Bronchial epithelial cell (primary cell): ENCODE measurements at regions not wholly inside any gene's neighbourhood (a gene's known extent, or its start where the extent isn't known, plus 50 kb on each side); places are given as distances from the start of the nearest gene placed in this dataset.

Experiments used
- DNase-seq: peaks from one replicate; pipeline ENCODE4 v3.0.0-alpha.2; 2010; ENCODE audit warnings: low read depth
- FAIRE-seq: peaks from 2 replicates; lab custom pipeline; 2011; peaks lifted over from hg19 to GRCh38; lab: Jason Lieb, UNC
- H3K27me3 ChIP-seq: 2 replicates; pipeline ENCODE4 v1.5.1; 2011; ENCODE audit warnings: low read length; ENCODE audit not compliant: control insufficient read depth, insufficient read depth
- H3K36me3 ChIP-seq: 2 replicates; pipeline ENCODE4 v1.5.1; 2011; ENCODE audit warnings: low read length; ENCODE audit not compliant: control insufficient read depth, insufficient read depth
- H3K4me3 ChIP-seq: 2 replicates; pipeline ENCODE4 v1.5.1; 2011; ENCODE audit warnings: mild to moderate bottlenecking, low read depth, low read length, control low read depth
- TF ChIP-seq, protein P1 (sequence below): IDR thresholded peaks from 2 replicates; pipeline ENCODE4 v1.5.1; 2011; ENCODE audit warnings: mild to moderate bottlenecking, moderate library complexity, low read length, control low read depth, inconsistent platforms; ENCODE audit not compliant: insufficient read depth, severe bottlenecking

DNA sequence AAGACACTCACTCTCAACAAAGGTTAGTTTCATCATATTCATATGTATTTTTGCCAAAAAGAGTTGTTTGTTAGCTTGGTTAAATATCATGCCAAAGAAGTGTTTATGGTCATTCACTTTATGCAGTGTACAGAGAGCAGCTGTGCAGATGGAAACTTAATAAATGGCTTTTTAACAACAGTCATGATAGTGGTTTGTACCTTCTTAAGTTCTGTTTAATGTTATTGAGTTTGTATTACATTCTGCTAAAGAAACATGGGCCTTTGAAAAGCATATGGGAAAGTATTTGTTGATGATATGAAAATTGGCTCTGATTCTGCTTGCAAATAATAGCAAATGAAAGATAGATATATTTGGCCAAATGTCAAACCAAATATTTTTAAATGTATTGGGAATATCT, 607.3 kb downstream of the NCAM2 start:
- TF ChIP-seq, protein P1, sequence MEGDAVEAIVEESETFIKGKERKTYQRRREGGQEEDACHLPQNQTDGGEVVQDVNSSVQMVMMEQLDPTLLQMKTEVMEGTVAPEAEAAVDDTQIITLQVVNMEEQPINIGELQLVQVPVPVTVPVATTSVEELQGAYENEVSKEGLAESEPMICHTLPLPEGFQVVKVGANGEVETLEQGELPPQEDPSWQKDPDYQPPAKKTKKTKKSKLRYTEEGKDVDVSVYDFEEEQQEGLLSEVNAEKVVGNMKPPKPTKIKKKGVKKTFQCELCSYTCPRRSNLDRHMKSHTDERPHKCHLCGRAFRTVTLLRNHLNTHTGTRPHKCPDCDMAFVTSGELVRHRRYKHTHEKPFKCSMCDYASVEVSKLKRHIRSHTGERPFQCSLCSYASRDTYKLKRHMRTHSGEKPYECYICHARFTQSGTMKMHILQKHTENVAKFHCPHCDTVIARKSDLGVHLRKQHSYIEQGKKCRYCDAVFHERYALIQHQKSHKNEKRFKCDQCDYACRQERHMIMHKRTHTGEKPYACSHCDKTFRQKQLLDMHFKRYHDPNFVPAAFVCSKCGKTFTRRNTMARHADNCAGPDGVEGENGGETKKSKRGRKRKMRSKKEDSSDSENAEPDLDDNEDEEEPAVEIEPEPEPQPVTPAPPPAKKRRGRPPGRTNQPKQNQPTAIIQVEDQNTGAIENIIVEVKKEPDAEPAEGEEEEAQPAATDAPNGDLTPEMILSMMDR: no peak
- Histone ChIP-seq H3K27me3 (no peaks in the 10 kb centered on the region), H3K4me3 (no peak overlapping the region), H3K36me3 (no peaks in the 10 kb centered on the region)
- DNase-seq: no peak
- no peak for FAIRE-seq

DNA sequence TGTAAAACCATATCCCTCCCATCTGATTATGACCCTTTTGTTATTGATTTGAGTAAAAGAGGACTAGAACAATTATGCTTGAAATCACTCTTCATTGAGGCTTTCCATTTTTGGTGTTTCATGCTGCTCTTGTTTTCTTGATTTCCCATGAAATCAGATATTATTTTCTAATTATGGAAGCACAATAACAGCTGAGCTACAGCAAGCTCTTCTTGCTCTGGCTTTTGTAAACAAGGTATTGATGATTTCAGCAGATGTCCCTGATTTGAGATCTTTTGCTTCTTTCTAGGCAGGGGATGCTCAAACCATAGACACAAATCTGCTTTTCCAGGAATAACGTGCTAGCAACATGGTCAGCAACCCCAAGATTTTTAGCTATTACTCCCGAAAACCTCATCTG, 607.8 kb downstream of the NCAM2 start:
- Histone ChIP-seq H3K27me3 (no peaks in the 10 kb centered on the region), H3K4me3 (no peak overlapping the region), H3K36me3 (no peaks in the 10 kb centered on the region)
- TF ChIP-seq, protein P1: no peak
- no peak for DNase-seq
- no peak for FAIRE-seq

DNA sequence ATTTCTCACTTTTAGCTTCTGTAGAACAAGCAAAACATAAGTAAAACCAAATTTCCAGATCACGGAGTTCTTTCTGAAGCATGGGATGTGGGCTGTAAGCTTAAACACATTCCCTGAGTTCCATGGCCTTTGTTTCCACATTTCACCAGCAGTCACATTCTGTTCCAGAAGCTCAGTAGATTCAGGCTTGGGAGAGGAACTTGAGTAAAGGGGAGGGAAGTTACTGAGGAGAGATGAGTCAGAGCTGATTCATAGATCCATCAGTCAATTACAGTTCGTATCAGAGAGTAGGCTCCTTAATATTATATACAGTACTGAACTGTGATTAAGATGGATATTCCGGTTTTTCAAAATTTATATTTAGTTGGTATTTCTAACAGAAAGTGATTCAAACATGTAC, 614.3 kb downstream of the NCAM2 start:
- Histone ChIP-seq H3K27me3 (no peaks in the 10 kb centered on the region), H3K4me3 (no peak overlapping the region), H3K36me3 (no peaks in the 10 kb centered on the region)
- DNase-seq: peak; percentile 49
- TF ChIP-seq, protein P1: no peak
- no peak for FAIRE-seq

DNA sequence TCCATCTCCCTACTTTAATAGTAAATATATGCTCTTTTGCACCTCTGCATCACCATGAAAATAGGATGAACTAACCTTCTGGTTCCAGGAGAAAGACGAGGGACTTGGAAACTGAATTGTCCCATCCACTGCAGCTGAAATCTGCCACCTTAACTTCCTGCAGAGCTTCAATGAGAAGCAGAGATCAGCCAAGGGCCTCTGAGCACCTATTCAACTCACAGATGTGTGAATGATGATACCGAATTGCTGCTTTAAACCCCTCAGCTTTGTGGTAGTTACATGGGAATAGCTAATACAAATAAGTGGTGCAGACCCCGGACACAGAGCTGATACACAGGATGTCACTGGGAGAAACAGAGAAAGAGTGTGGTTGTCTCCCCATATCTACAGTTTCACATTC, 616.8 kb downstream of the NCAM2 start:
- Histone ChIP-seq H3K36me3 (no peaks in the 10 kb centered on the region), H3K27me3 (no peaks in the 10 kb centered on the region), H3K4me3 (no peak overlapping the region)
- TF ChIP-seq, protein P1: no peak
- FAIRE-seq (no peak), DNase-seq (no peak)

DNA sequence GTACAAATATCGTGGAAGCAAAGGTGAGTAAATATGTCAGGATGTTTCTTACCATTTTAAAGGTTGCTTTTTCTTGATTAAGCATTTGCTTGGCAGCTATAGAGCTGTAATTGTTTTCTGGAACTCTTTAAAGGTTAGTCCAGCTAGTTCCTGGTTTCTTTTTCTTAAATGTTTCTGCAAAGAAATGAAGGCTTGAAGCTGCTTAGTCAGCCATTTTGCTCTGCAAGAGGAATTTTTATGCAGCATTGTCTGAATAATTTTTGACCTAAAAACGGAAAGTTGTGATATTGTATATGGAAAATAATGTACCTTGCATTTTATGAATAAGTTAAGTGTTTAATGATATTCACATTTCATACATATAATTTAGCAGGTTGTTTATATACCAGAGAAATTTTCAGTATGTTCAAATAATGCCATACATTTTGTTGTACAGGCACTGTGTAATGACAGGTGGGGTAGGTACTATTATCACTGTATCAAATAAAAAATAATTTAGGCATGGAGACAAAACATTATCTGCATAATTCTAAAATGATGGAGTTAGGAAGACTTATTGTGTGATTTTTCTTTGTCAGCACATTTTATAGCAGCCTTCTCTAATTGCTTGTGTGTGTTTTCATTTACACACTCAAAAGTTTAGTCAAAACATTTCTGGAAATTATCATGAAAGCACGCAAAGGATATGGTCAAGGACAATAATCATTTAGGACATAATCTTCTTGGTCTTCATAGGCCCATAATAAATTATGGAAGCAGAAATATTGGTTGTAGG, 624.4 kb downstream of the NCAM2 start:
- no peaks in the 10 kb centered on the region for H3K27me3 ChIP-seq
- DNase-seq (no peak), FAIRE-seq (no peak)
- TF ChIP-seq, protein P1: no peak
- no peaks in the 10 kb centered on the region for H3K36me3 ChIP-seq
- H3K4me3 ChIP-seq: no peak overlapping the region

DNA sequence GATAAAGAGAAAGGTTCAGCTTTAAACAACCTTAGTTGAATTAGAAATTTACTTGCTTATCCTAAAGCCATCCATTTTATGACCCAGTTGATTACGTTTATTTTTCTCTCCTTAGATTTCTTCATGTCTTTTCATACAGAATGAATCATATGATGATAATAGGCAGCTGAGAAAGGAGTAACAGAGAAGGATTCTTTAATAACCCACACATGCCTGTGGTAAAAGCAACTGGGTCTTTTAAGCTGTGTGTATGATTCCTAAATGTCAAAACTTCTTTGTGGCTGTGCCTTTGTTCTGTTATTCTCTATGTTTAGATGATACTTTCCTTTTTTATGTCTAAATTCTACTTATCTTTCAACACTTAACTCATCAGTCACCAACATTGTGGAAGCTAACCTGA, 626.5 kb downstream of the NCAM2 start:
- TF ChIP-seq, protein P1: no peak
- no peak for FAIRE-seq
- no peaks in the 10 kb centered on the region for H3K27me3 ChIP-seq
- no peak overlapping the region for H3K4me3 ChIP-seq
- H3K36me3 ChIP-seq: no peaks in the 10 kb centered on the region
- no peak for DNase-seq
